NCI-H2107 treated with DMSO at 0.1 percent for 48 hours (cell line): ENCODE measurements at regions not wholly inside any gene's neighbourhood (a gene's known extent, or its start where the extent isn't known, plus 50 kb on each side); places are given as distances from the start of the nearest gene placed in this dataset.
"Not testable (repeated sequence)": the region's sequence is repeated elsewhere in the genome, so short reads cannot be mapped to it uniquely, and the experiment has no call there.

Experiments
- DNase-seq: peaks from one replicate; lab custom pipeline; 2025; ENCODE audit not compliant: unreplicated experiment; lab: John Stamatoyannopoulos, UW

DNA sequence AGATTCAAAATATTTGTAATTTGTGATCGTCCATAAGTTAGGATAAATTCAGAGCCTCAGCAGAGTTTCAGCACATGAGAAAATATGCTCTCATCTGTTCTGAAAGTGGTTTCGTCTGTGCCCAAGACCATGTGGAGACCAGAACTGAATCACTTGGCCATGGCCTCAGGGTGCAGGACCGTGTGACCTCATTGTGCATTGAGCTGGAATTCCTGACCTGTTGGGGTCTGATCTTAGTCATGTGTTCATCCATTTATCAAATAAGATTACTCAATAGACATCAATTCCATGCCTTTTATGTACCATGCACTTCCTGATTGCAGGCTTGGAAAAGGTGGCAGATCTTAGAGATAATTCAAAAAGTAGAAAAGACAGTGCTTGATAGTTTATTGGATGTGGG lies 680.5 kb downstream of the QKI start:
- no peak for DNase-seq

- DNase-seq = no peak
These were observed 673.4 kb downstream of the QKI start for GRCh38 chr6:164087870-164088269.

DNA sequence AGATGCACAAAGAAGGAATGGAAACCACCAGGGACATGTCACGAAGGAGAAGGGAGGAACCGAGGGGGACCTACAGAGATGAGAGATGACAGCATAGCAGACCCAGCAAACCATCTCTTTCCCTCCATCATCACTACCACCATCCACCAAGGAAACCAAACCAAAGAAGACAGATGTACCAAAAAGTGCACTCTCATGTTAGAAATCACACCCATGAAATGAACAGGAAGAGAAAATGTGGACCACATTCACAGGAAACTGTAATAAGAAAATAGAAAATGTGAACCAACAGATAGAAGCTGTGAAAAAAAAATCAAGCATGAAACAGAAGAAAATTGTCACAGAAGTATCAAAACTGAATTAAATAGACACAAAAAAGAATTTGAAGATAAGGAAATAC lies 672.7 kb downstream of the QKI start:
- no peak for DNase-seq

GRCh38 chr6:164086076-164086887 lies 671.8 kb downstream of the QKI start:
- no peak for DNase-seq

DNA sequence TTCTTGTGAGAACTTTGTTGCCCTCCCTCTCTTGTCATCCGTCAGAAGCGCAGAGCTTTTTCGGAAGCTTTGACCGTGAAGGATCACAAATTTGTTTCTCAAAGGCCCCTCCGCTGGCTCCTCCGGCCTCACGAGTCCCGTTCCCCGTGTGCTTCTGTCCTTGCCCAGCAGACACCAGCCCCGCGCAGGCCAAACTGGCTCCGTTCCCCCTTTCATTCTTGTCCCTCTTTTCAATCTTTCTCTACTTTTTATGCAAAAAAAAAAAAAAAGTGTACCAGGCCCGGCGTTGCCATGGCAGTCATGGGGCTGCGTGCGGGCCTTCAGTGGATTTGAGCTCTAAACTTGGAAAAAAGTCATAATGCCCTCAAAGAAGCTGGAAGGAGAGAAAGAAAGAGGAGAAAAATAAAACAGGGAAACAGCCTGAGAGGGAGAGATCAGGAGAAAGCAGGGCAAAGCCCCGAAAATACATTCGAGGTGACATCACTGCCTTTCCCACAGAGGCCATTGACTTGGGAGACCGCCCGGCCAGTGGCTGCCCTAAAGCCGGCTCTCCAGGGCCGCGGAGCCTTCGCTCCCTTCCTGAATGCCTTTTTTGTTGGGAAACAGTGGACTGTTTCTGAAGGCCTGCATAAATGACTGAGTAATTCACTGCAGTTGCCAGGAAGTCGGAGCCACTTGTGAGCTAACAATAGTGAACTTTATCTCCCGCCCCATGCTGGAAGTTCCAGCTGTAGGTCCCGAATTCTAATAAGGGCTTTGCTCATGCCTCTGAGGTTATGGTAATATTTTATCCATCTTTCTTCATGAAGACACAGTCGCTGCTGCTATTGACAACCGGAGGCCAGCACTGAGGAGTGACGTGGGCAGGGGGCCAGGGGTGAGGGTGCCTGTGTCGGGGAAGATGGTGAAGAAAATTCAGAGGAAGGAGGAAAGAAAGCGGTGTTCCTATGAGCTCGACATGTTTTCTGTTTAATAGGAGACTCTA lies 670.9 kb downstream of the QKI start:
- no peak for DNase-seq

- no peak for DNase-seq
These were observed 664.7 kb downstream of the QKI start for GRCh38 chr6:164079275-164079600.

DNA sequence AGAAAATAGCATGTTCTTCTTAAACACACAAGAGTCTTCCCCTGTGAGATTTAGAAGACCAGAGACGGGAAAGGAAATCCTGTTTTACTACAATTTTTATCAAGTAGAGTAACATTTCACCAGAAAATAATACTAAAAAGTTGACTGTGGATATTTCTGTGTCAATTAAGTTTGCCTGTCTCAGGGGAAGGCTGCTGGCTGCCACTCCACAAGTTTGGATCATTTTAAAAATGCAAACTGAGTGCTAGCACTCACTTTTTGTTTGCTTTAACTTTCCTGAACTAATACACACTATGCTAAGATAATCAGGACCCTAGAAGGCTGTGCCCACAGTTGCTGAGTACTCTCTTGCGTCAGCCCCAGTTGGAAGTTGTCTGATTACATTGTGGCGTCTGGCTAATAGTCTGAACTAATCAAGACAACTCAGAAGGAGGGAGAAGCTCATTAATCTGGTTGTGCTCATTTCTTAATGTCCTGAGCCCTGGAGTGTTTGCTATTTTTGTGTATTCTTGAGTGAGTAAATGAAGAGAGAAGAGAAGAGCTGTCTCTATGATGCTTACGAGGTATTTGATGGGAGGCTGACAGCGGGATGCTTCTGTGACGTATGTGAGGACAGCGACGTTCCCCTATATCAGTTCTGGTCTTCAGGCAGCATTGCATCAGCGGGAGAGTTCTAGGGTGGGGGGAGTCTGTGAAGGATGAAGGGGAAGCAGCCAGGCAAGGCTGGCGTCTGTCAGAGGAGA lies 664.2 kb downstream of the QKI start:
- no peak for DNase-seq

DNA sequence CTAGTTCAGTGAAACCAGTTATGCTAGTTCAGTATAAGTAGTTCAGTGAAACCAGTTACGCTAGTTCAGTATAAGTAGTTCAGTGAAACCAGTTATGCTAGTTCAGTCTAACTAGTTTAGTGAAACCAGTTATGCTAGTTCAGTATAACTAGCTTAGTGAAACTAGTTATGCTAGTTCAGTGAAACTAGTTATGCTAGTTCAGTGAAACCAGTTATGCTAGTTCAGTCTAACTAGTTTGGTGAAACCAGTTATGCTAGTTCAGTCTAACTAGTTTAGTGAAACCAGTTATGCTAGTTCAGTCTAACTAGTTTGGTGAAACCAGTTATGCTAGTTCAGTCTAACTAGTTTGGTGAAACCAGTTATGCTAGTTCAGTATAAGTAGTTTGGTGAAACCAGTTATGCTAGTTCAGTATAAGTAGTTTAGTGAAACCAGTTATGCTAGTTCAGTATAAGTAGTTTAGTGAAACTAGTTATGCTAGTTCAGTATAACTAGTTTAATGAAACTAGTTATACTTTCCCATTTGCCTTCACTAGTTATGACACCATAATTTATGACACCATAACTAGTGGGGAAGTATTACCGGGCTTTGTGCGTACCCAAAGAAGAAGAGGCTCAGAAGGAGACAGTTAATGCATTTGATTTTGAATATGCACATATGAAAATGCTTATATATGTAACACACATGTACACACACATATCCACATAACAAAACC lies 662.5 kb downstream of the QKI start:
- not testable (repeated sequence) for DNase-seq

DNA sequence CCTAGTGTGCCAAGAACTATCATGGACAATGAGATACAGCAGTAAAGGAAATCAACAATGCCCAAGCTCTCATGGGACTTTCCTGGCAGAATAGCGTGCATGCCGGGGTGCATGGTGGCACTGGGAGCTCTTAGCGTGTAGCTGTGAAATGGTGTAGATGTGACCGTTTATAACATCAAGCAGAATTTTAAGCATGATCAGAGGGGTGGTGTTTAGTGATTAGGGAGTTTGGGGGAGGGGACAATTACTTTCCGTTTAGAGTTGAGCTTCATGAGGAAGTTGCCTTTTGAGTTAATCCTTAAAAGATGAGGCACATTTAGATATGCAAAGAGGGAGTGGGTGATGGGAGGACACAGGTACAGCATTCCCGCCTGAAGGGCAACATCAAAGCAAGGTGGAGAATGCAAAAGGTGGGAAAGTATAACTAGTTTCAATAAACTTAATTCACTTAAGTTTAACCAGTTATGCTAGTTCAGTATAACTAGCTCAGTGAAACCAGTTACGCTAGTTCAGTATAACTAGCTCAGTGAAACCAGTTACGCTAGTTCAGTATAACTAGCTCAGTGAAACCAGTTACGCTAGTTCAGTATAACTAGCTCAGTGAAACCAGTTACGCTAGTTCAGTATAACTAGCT lies 661.6 kb downstream of the QKI start:
- peak; percentile 0 for DNase-seq

DNA sequence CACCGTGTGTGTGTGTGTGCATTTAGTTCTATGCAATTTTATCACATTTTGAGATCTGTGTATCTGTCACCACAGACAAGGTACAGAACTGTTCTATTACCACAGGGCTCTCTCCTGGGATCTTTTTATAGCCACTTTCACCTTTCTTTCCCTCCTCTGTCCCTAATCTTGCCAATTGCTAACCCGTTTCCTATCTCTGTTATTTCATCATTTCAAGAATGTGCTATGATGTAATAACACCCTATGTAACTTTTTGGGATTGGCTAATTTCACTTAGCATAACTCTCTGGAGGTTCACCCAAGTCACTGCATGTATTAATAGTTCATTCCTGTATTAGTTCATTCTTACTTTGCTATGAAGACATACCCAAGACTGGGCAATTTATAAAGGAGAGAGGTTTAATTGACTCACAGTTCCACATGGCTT lies 657.7 kb downstream of the QKI start:
- DNase-seq = no peak

- DNase-seq = no peak
These were observed 655.0 kb downstream of the QKI start for GRCh38 chr6:164069350-164069990.

DNA sequence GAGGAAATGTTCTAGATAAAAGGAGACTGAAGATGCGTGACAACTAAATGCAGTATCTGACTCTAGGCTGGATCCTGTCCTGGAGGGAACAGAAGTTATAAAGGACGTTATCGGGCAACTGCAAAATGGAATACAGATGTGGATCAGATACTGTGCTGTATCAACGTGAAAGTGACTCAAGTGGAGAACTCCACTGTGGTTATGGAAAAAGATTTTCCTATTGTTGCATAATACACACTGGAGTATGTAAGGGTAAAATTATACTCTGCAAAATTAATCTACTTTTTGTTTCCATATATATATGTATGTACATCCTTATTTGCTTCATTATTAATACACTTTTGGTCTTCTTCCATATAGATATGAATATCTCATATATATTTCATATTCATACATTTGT lies 654.0 kb downstream of the QKI start:
- no peak for DNase-seq

- no peak for DNase-seq
These were observed 652.2 kb downstream of the QKI start for GRCh38 chr6:164066766-164067165.

DNA sequence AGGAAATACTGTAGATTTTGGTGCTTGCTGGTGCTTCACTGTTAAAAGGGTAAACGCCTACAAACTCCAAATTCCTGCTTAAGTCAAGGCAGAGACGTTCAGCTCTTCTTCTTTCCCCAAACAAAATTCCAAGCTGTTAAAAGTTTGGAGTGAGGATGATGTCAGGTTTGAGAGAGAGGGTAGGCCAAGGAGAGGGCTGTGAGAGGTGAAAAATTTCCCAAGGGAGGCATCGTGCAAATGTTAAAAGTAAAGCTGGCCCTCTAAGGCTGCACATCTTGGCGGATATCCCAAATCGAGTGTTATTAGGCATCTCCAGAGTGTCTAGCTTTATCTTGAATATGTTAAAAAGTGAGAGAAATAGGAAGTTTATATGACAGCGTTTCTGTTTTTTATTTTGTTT lies 651.8 kb downstream of the QKI start:
- DNase-seq = no peak

- DNase-seq = no peak
These were observed 648.8 kb downstream of the QKI start for GRCh38 chr6:164063346-164063745.

- no peak for DNase-seq
These were observed 648.4 kb downstream of the QKI start for GRCh38 chr6:164062872-164063271.

- DNase-seq = no peak
These were observed 643.4 kb downstream of the QKI start for GRCh38 chr6:164057876-164058275.

GRCh38 chr6:164051427-164051826 lies 636.9 kb downstream of the QKI start:
- DNase-seq = no peak

DNA sequence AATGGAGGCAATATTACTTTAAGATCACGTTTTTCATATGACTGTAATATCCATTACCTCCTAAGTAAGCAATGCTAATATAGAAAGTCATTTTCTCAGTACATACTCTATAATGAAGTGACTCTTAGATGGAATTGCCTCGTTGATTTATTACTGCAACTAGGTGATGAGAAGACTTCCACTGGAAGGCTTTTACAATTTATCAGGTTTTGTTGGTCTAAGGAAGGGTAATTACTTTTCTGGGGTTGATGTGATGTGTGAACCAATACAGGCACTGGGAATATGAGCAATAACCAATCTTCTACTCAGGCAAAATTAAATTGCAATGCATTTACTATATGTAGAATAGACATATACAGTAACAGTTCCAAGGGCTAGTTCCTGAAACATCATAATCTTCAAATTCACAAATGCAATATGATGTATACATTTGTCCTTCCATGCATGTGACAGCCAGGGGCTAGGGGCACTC lies 635.0 kb downstream of the QKI start:
- DNase-seq = no peak
